PFSK-1 (cell line): ENCODE measurements at regions not wholly inside any gene's neighbourhood (a gene's known extent, or its start where the extent isn't known, plus 50 kb on each side); places are given as distances from the start of the nearest gene placed in this dataset.

ENCODE experiments used
- POLR2AphosphoS5 ChIP-seq: IDR thresholded peaks from 2 replicates; pipeline ENCODE4 v1.6.1; 2012; ENCODE audit warnings: low read depth, mild to moderate bottlenecking, control low read depth, low read length, moderate library complexity
- SIN3A ChIP-seq: IDR thresholded peaks from 2 replicates; pipeline ENCODE4 v1.6.1; 2012; ENCODE audit warnings: mild to moderate bottlenecking, low read length, moderate library complexity, borderline replicate concordance; ENCODE audit not compliant: insufficient read depth
- TAF1 ChIP-seq: IDR thresholded peaks from 2 replicates; pipeline ENCODE4 v1.6.1; 2012; ENCODE audit warnings: low read length, control low read depth, borderline replicate concordance; ENCODE audit not compliant: insufficient read depth
- TF ChIP-seq, protein P1 (sequence below), 2 experiments: IDR thresholded peaks; 2 replicates each; pipeline versions ENCODE4 v1.6.1 to v1.8.0; 2011 to 2012; ENCODE audit warnings: low read depth in 2 of 2, low read length in 2 of 2, control low read depth in 1 of 2, inconsistent platforms in 1 of 2, mild to moderate bottlenecking in 1 of 2, moderate library complexity in 1 of 2; ENCODE audit not compliant: insufficient read depth in 1 of 2

DNA sequence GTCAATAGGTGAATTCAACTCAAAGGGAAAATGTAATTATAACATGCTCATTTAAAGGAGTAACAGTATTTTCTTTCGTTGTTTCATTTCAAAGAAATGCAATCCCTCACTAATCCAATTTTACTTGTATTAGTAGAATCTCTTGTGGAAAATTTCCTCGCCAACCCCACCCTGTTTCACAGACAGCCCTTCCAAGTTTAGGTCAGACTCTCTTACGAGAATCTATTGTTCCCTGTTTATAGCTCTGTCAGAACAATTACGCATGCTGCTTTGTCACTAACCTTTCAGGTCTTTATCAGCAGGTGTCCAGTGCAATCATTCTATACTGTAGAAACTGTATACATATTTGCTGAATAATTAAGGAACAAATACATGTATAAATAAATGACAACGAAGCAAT lies 657.8 kb upstream of the LINC00305 start:
- TF ChIP-seq POLR2AphosphoS5 (no peak), SIN3A (no peak), TAF1 (no peak)
- TF ChIP-seq, protein P1, sequence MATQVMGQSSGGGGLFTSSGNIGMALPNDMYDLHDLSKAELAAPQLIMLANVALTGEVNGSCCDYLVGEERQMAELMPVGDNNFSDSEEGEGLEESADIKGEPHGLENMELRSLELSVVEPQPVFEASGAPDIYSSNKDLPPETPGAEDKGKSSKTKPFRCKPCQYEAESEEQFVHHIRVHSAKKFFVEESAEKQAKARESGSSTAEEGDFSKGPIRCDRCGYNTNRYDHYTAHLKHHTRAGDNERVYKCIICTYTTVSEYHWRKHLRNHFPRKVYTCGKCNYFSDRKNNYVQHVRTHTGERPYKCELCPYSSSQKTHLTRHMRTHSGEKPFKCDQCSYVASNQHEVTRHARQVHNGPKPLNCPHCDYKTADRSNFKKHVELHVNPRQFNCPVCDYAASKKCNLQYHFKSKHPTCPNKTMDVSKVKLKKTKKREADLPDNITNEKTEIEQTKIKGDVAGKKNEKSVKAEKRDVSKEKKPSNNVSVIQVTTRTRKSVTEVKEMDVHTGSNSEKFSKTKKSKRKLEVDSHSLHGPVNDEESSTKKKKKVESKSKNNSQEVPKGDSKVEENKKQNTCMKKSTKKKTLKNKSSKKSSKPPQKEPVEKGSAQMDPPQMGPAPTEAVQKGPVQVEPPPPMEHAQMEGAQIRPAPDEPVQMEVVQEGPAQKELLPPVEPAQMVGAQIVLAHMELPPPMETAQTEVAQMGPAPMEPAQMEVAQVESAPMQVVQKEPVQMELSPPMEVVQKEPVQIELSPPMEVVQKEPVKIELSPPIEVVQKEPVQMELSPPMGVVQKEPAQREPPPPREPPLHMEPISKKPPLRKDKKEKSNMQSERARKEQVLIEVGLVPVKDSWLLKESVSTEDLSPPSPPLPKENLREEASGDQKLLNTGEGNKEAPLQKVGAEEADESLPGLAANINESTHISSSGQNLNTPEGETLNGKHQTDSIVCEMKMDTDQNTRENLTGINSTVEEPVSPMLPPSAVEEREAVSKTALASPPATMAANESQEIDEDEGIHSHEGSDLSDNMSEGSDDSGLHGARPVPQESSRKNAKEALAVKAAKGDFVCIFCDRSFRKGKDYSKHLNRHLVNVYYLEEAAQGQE (IDR thresholded peaks at IDR 0.05; ENCODE audit: insufficient read depth in 1 of 2, low read depth in 2 of 2, low read length in 2 of 2) = no peak
